GM13977 (cell line): ENCODE measurements at regions not wholly inside any gene's neighbourhood (a gene's known extent, or its start where the extent isn't known, plus 50 kb on each side); places are given as distances from the start of the nearest gene placed in this dataset.
"Not testable (repeated sequence)": the region's sequence is repeated elsewhere in the genome, so short reads cannot be mapped to it uniquely, and the experiment has no call there.

ENCODE experiments used
- DNase-seq: peaks from one replicate; pipeline ENCODE4 v3.0.0; 2012; ENCODE audit warnings: low spot score
- CTCF ChIP-seq: IDR thresholded peaks from 2 replicates; pipeline ENCODE4 v1.5.1; 2012; ENCODE audit warnings: mild to moderate bottlenecking, control low read depth; ENCODE audit not compliant: insufficient read depth; ENCODE audit errors: extremely low read depth, missing control alignments
- in situ Hi-C: fragments of 300-500 bp; cut with MboI; formaldehyde crosslinking; loops from one replicate; pipeline ENCODE4 v1.12.0; 2022; ENCODE audit warnings: low sequenced_read_pairs, low pct_unique_long_range_greater_than_20kb, mixed read lengths, inconsistent platforms; ENCODE audit not compliant: unreplicated experiment

DNA sequence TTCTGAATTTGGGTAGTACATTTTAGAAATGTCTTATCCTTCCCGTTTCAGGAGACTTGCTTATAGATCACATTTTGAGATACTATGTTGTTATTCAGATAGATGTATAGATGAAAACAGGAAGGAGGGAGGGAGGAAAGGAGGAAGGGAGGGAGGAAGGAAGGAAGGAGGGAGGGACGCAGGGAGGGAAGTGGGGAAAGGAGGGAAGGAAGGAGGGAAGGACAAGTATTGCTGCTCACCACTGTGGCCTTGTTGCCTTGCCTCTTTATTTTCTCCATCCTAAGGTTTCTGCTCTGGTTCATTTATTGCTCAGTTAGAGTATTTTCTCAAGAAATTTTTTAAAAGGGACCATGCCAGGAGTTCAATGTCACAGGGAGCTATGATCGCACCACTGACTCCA lies 134.3 kb downstream of the LTN1 start:
- no peak for TF ChIP-seq CTCF

DNA sequence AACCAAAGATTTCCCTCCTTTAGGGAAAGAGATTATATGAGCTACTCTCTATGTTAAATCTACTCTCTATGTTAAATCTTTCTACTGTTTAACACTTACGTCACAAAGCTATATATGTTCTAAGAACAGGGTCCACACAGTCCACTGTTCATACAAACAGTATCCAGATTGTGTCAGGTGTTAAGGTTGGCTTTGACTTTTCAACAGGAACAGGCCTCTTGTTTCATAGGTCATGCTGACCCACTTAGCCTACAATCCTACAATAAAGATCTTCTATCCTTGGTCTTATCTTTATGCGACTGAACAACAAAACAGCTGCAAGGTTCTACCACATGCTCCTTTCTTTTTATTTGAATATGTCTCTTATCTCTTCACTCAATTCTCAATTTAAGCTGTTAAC lies 134.9 kb downstream of the LTN1 start:
- DNase-seq: no peak
- TF ChIP-seq CTCF: no peak
- in situ Hi-C loops: no loop called here

More for the DNA sequence above, 134.3 kb downstream of the LTN1 start:
- DNase-seq: no peak
- in situ Hi-C loops: no loop called here

- no peak for DNase-seq
- in situ Hi-C loops: no loop called here
- no peak for TF ChIP-seq CTCF
Measured at GRCh38 chr21:28856588-28857250, 136.0 kb downstream of the LTN1 start.

DNA sequence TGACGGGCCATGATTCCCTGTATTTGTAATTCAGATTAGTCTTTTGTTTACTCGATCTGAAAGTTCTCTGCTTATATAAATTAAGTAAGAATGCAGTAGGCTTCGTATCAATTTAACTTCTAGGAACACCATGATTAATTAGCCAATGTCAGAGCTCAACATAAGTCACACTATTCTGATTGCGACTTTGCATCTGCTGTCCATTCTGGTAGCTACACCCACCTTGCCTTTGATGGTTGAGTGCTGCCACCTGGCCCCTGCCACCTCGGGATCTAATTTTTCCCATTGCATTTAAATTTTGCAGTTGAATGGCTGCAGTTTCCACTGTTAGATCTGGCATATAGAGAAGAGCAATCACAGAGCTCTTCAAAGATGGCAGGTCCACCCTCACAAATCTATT lies 140.0 kb downstream of the LTN1 start:
- no peak for DNase-seq
- no peak for TF ChIP-seq CTCF
- in situ Hi-C loops: no loop called here

GRCh38 chr21:28851645-28852044 lies 141.0 kb downstream of the LTN1 start:
- no peak for DNase-seq
- in situ Hi-C loops: no loop called here
- no peak for TF ChIP-seq CTCF

DNA sequence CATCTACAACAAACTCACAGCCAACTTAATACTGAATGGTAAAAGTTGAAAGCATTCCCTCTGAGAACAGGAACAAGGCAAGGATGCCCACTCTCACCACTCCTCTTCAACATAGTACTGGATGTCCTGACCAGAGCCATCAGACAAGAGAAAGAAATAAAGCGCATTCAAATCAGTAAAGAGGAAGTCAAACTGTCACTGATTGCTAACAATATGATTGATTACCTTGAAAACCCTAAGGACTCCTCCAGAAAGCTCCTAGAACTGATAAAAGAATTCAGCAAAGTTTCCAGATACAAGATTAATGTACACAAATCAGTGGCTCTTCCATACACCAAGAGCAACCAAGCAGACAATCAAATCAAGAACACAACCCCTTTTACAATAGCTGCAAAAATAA lies 153.4 kb downstream of the LTN1 start:
- in situ Hi-C loops, DNase-seq: not testable (repeated sequence)

DNA sequence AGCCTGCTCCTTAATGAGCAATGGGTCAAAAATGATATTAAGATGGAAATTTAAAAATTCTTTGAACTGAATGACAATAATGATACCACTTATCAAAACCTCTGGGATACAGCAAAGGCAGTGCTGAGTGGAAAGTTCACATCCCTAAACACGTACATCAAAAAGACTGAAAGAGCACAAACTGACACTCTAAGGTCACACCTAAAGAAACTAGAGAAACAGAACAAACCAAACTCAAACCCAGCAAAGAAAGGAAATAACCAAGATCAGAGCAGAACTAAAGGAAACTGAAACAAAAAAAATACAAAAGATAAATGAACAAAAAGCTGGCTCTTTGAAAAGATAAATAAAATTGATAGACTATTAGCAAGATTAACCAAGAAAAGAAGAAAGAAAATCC lies 155.3 kb downstream of the LTN1 start:
- DNase-seq, in situ Hi-C loops: not testable (repeated sequence)

DNA sequence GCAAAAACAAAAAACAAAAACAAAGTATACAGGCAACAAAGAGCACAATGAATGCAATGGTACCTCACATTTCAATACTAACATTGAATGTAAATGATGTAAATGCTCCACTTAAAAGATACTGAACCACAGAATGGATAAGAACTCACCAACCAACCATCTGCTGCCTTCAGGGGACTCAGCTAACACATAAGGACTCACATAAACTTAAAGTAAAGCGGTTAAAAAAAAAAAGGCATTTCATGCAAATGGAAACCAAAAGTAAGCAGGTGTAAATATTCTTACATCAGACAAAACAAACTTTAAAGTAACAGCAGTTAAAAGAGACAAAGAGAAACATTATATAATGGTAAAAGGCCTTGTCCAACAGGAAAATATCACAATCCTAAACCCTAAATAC lies 156.1 kb downstream of the LTN1 start:
- DNase-seq, in situ Hi-C loops: not testable (repeated sequence)
